Loucy (cell line): ENCODE measurements at regions not wholly inside any gene's neighbourhood (a gene's known extent, or its start where the extent isn't known, plus 50 kb on each side); places are given as distances from the start of the nearest gene placed in this dataset.

Experiments
- H2AFZ ChIP-seq: fragments of 200-600 bp; sonication (generic); 2 replicates; pipeline ENCODE4 v1.6.0; 2016; ENCODE audit warnings: antibody characterized with exemption, mild to moderate bottlenecking, low read length, moderate library complexity
- H3F3A ChIP-seq: fragments of 200-600 bp; 2 replicates; pipeline ENCODE4 v1.6.0; 2016; ENCODE audit warnings: antibody characterized with exemption, low read depth, mild to moderate bottlenecking
- H3K27me3 ChIP-seq: fragments of 200-600 bp; sonication (generic); 2 replicates; pipeline ENCODE4 v1.6.1; 2014; ENCODE audit warnings: low read length, mild to moderate bottlenecking; ENCODE audit not compliant: insufficient read depth, poor library complexity, severe bottlenecking
- H3K36me3 ChIP-seq: fragments of 200-600 bp; sonication (generic); 2 replicates; pipeline ENCODE4 v1.6.1; 2016; ENCODE audit warnings: low read length; ENCODE audit not compliant: insufficient read depth
- H3K4me1 ChIP-seq: fragments of 200-600 bp; sonication (generic); 2 replicates; pipeline ENCODE4 v1.5.1; 2014; ENCODE audit warnings: low read length, mild to moderate bottlenecking; ENCODE audit not compliant: insufficient read depth, poor library complexity, severe bottlenecking
- H3K4me2 ChIP-seq: fragments of 200-600 bp; sonication (generic); 2 replicates; pipeline ENCODE4 v1.6.0; 2014; ENCODE audit warnings: antibody characterized with exemption, low read length, low read depth, mild to moderate bottlenecking; ENCODE audit not compliant: poor library complexity, severe bottlenecking
- H3K4me3 ChIP-seq: fragments of 200-600 bp; sonication (generic); 2 replicates; pipeline ENCODE4 v1.5.1; 2014; ENCODE audit warnings: low read length, mild to moderate bottlenecking, mixed read lengths; ENCODE audit not compliant: poor library complexity, severe bottlenecking
- H3K79me2 ChIP-seq: fragments of 200-600 bp; sonication (generic); 2 replicates; pipeline ENCODE4 v1.6.1; 2014; ENCODE audit warnings: low read length; ENCODE audit not compliant: insufficient read depth
- H3K9ac ChIP-seq: fragments of 200-600 bp; sonication (generic); 2 replicates; pipeline ENCODE4 v1.6.0; 2014; ENCODE audit warnings: mild to moderate bottlenecking, low read depth, low read length, moderate library complexity; ENCODE audit not compliant: poor library complexity, severe bottlenecking
- H3K9me2 ChIP-seq: fragments of 200-600 bp; sonication (generic); replicated peaks from 2 replicates; pipeline ENCODE4 v1.6.1; 2016; ENCODE audit warnings: low read depth, low read length, mixed read lengths
- H3K9me3 ChIP-seq: fragments of 200-600 bp; sonication (generic); 2 replicates; pipeline ENCODE4 v1.6.1; 2014; ENCODE audit warnings: mild to moderate bottlenecking, antibody characterized with exemption, low read length, low read depth; ENCODE audit not compliant: insufficient read depth
- H4K20me1 ChIP-seq: fragments of 200-600 bp; sonication (generic); 2 replicates; pipeline ENCODE4 v1.6.0; 2014; ENCODE audit warnings: antibody characterized with exemption, low read length, mild to moderate bottlenecking; ENCODE audit not compliant: insufficient read depth, poor library complexity, severe bottlenecking
- CTCF ChIP-seq: fragments of 200-600 bp; sonication (generic); conservative IDR thresholded peaks from 2 replicates; pipeline ENCODE4 v1.5.1; 2014; ENCODE audit warnings: mild to moderate bottlenecking, antibody characterized with exemption, low read length
- EZH2phosphoT487 ChIP-seq: fragments of 200-600 bp; IDR thresholded peaks from 2 replicates; pipeline ENCODE4 v1.6.1; 2018; ENCODE audit warnings: antibody characterized with exemption, mild to moderate bottlenecking, moderate library complexity, borderline replicate concordance

- no peaks in the 10 kb centered on the region for H3K27me3 ChIP-seq
- peak overlapping the region; percentile 80 for H3K9ac ChIP-seq
- no peaks in the 10 kb centered on the region; the same call in 1 of the 2 replicates for H3K79me2 ChIP-seq
- no peak overlapping the region for H2AFZ ChIP-seq
- H3K4me2 ChIP-seq: no peak overlapping the region
- TF ChIP-seq CTCF: no peak
- no peak for TF ChIP-seq EZH2phosphoT487
- no peaks in the 10 kb centered on the region for H3K9me3 ChIP-seq
- H4K20me1 ChIP-seq: no peaks in the 10 kb centered on the region
- H3K4me3 ChIP-seq: no peak overlapping the region
- peaks cover 78% of the 10 kb centered on the region for H3K4me1 ChIP-seq
- no peaks in the 10 kb centered on the region for H3K9me2 ChIP-seq
- H3F3A ChIP-seq: peaks cover 19% of the 10 kb centered on the region
- H3K36me3 ChIP-seq: no peaks in the 10 kb centered on the region
Observed at GRCh38 chr6:14906621-14907020, 339.2 kb upstream of the JARID2 start.

GRCh38 chr6:14910692-14911547 is 334.9 kb upstream of the JARID2 start:
- Histone ChIP-seq H4K20me1 (no peaks in the 10 kb centered on the region), H3K9me2 (no peaks in the 10 kb centered on the region), H3K9me3 (no peaks in the 10 kb centered on the region), H3K36me3 (no peaks in the 10 kb centered on the region), H3K4me3 (peak overlapping the region; percentile 63), H3F3A (no peaks in the 10 kb centered on the region), H3K4me2 (peak overlapping the region; percentile 69), H3K4me1 (peaks cover 59% of the 10 kb centered on the region), H3K27me3 (no peaks in the 10 kb centered on the region), H3K9ac (peak overlapping the region; percentile 83), H2AFZ (no peak overlapping the region), H3K79me2 (no peaks in the 10 kb centered on the region; the same call in 1 of the 2 replicates)
- no peak for TF ChIP-seq EZH2phosphoT487
- no peak for TF ChIP-seq CTCF

GRCh38 chr6:14912226-14912625 is 333.6 kb upstream of the JARID2 start:
- peaks cover 58% of the 10 kb centered on the region for H3K4me1 ChIP-seq
- TF ChIP-seq EZH2phosphoT487 (no peak), CTCF (no peak)
- no peaks in the 10 kb centered on the region for H3K9me3 ChIP-seq

More at GRCh38 chr6:14912226-14912625, 333.6 kb upstream of the JARID2 start:
- no peaks in the 10 kb centered on the region for H4K20me1 ChIP-seq
- no peaks in the 10 kb centered on the region for H3K27me3 ChIP-seq
- H3K36me3 ChIP-seq: no peaks in the 10 kb centered on the region
- H3F3A ChIP-seq: no peaks in the 10 kb centered on the region
- peak overlapping the region; percentile 83 for H3K9ac ChIP-seq
- no peaks in the 10 kb centered on the region; the same call in 1 of the 2 replicates for H3K79me2 ChIP-seq
- H3K9me2 ChIP-seq: no peaks in the 10 kb centered on the region
- H3K4me2 ChIP-seq: peak overlapping the region; percentile 69
- H3K4me3 ChIP-seq: no peak overlapping the region
- H2AFZ ChIP-seq: no peak overlapping the region
